HG03442 (cell line): ENCODE measurements at regions not wholly inside any gene's neighbourhood (a gene's known extent, or its start where the extent isn't known, plus 50 kb on each side); places are given as distances from the start of the nearest gene placed in this dataset.
"Not testable (repeated sequence)": the region's sequence is repeated elsewhere in the genome, so short reads cannot be mapped to it uniquely, and the experiment has no call there.

Source experiments
- ATAC-seq: cut with Tn5 transposase; IDR thresholded peaks from one replicate; pipeline ENCODE4 v1.9.1; 2021; ENCODE audit warnings: mild to moderate bottlenecking, moderate library complexity; ENCODE audit not compliant: unreplicated experiment

- ATAC-seq: not testable (repeated sequence)
Measured at GRCh38 chr16:26836114-26836513, 230.6 kb upstream of the C16orf82 start.

GRCh38 chr16:26838931-26839330, 227.8 kb upstream of the C16orf82 start:
- ATAC-seq: no peak

GRCh38 chr16:26840691-26841090, 226.0 kb upstream of the C16orf82 start:
- no peak for ATAC-seq

GRCh38 chr16:26856271-26856670, 210.5 kb upstream of the C16orf82 start:
- no peak for ATAC-seq

- ATAC-seq: no peak
Measured at GRCh38 chr16:26856791-26857190, 209.9 kb upstream of the C16orf82 start.

- ATAC-seq: no peak
Measured at GRCh38 chr16:26857371-26857770, 209.4 kb upstream of the C16orf82 start.

GRCh38 chr16:26860506-26860905, 206.2 kb upstream of the C16orf82 start:
- no peak for ATAC-seq

GRCh38 chr16:26863931-26864330, 202.8 kb upstream of the C16orf82 start:
- no peak for ATAC-seq

GRCh38 chr16:26874318-26874717, 192.4 kb upstream of the C16orf82 start:
- ATAC-seq: not testable (repeated sequence)

GRCh38 chr16:26877421-26877820, 189.3 kb upstream of the C16orf82 start:
- ATAC-seq: no peak

GRCh38 chr16:26885674-26886073, 181.1 kb upstream of the C16orf82 start:
- ATAC-seq: no peak

- no peak for ATAC-seq
Measured at GRCh38 chr16:26889740-26890139, 177.0 kb upstream of the C16orf82 start.

- no peak for ATAC-seq
Measured at GRCh38 chr16:26898200-26898599, 168.5 kb upstream of the C16orf82 start.

GRCh38 chr16:26901196-26901861, 165.4 kb upstream of the C16orf82 start:
- no peak for ATAC-seq

GRCh38 chr16:26901983-26902382, 164.7 kb upstream of the C16orf82 start:
- ATAC-seq: no peak

GRCh38 chr16:26905336-26905735, 161.4 kb upstream of the C16orf82 start:
- ATAC-seq: no peak

- ATAC-seq: no peak
Measured at GRCh38 chr16:26909623-26910022, 157.1 kb upstream of the C16orf82 start.

- ATAC-seq: no peak
Measured at GRCh38 chr16:26911436-26911835, 155.3 kb upstream of the C16orf82 start.

- ATAC-seq: no peak
Measured at GRCh38 chr16:26913851-26914250, 152.9 kb upstream of the C16orf82 start.

- ATAC-seq: no peak
Measured at GRCh38 chr16:26930786-26931581, 135.7 kb upstream of the C16orf82 start.

- ATAC-seq: no peak
Measured at GRCh38 chr16:26950636-26951035, 116.1 kb upstream of the C16orf82 start.

GRCh38 chr16:26951950-26952349, 114.8 kb upstream of the C16orf82 start:
- ATAC-seq: no peak
